Fibroblast of peridontal ligament (primary cell): ENCODE measurements at regions not wholly inside any gene's neighbourhood (a gene's known extent, or its start where the extent isn't known, plus 50 kb on each side); places are given as distances from the start of the nearest gene placed in this dataset.
"Not testable (repeated sequence)": the region's sequence is repeated elsewhere in the genome, so short reads cannot be mapped to it uniquely, and the experiment has no call there.

ENCODE experiments used
- DNase-seq: peaks from one replicate; pipeline ENCODE4 v3.0.0-alpha.2; 2010; ENCODE audit errors: extremely low read depth

DNA sequence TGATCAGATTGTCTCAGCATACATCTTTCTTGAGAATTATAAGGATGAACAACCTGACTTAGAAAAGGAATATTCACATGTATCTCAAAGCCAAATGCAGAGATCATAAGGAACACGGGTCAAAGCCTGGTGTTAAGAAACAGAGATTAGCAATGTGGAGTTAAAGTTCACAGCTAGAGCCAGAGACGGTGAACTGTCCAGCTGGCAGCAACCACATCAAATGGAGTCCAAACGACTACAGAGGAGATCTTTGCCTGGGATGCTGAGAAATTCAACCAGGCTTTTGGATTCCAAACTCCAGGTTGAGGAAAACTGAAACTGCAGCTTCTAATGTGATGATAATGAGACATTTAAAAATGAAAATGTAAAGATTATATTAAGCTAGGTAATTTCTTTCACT is 939.9 kb upstream of the NXPH2 start:
- no peak for DNase-seq

- no peak for DNase-seq
These were observed 924.4 kb upstream of the NXPH2 start for GRCh38 chr2:139704606-139705005.

- DNase-seq: no peak
These were observed 914.1 kb upstream of the NXPH2 start for GRCh38 chr2:139694327-139694726.

GRCh38 chr2:139686205-139686604 is 906.0 kb upstream of the NXPH2 start:
- no peak for DNase-seq

GRCh38 chr2:139685090-139685983 is 905.1 kb upstream of the NXPH2 start:
- no peak for DNase-seq

GRCh38 chr2:139684286-139684860 is 904.2 kb upstream of the NXPH2 start:
- no peak for DNase-seq

DNA sequence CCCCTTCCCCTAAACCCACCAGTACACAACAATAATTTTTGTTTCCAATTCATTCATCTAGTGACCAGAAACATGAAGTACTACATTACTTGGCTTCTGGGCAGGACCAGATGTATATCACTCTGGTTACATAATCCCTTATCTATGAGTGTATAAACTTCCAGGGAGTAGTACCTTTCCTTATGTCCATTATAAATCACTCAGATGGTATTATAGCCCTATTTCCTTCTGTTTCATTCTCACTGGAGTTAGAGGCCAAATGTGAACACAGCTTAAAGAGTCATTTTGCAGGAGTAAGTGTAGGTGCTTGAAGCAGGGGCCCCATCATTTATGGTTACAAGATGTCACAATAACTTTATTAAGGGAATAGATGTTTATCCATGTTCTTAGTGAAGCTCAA is 894.4 kb upstream of the NXPH2 start:
- DNase-seq: no peak

GRCh38 chr2:139673447-139673846 is 893.3 kb upstream of the NXPH2 start:
- DNase-seq: not testable (repeated sequence)

- no peak for DNase-seq
These were observed 889.5 kb upstream of the NXPH2 start for GRCh38 chr2:139669675-139670074.

GRCh38 chr2:139652385-139652784 is 872.2 kb upstream of the NXPH2 start:
- no peak for DNase-seq

GRCh38 chr2:139645617-139646016 is 865.4 kb upstream of the NXPH2 start:
- no peak for DNase-seq

- no peak for DNase-seq
These were observed 862.9 kb upstream of the NXPH2 start for GRCh38 chr2:139643139-139643538.

- no peak for DNase-seq
These were observed 851.8 kb upstream of the NXPH2 start for GRCh38 chr2:139631966-139632365.

- no peak for DNase-seq
These were observed 848.7 kb upstream of the NXPH2 start for GRCh38 chr2:139628931-139629330.

GRCh38 chr2:139626128-139626527 is 845.9 kb upstream of the NXPH2 start:
- no peak for DNase-seq

DNA sequence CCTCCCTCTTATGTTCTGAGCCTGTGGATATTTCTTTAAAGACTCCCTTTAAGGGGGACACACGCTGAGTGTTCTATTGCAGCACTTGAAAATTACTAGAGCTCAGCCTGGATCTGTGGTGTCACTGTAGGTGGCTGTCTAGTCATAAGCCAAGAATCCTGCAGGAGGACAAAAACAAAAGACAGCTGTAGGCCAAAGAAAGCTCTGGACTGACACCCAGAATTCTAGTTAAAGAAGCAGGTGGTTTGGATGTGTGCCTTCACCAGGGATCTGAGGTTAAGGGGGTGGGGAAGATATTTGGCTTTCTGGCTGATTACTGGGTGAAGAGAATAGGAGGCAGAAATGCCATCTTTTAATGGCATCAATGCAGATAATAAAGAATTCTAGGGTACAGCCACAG is 842.5 kb upstream of the NXPH2 start:
- DNase-seq: no peak

- DNase-seq: no peak
These were observed 837.6 kb upstream of the NXPH2 start for GRCh38 chr2:139617747-139618146.

DNA sequence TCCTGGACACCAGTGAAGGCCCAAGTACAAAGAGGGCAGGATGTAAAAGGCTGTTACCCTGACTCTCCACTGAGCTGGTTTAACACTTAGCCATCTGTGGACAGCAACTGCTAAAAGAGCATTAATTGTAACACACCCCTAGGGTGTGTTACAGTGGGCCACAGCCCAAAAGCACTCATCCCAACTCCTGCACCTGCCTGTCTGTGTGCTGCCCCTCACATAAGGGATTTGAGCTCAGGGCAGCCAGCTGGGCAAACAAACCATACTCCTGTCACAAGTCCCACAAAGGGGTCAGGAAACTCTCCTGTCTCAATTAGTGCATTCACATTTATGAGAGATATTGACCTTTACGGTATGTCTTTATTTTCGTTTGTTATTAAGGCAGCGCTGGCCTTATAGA is 833.1 kb upstream of the NXPH2 start:
- DNase-seq: no peak

DNA sequence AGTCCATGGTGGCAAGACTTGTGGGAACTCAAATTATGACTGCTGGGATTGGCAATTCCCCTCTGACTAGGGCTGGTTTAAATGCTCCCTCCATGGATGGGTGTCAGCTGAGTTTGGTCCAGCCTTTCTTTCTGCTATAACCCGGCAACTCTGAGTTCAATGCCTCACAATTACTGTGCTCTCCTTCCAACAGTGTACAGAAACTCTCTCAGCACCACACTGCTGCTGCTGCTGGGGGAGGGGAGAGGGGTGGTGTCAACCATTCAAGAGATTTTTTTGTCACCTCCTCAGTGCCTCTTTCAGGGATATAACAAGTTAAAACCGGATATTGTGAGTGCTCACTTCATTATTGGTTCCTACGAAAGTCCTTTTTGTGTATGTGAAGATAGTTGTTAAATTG is 830.3 kb upstream of the NXPH2 start:
- no peak for DNase-seq

DNA sequence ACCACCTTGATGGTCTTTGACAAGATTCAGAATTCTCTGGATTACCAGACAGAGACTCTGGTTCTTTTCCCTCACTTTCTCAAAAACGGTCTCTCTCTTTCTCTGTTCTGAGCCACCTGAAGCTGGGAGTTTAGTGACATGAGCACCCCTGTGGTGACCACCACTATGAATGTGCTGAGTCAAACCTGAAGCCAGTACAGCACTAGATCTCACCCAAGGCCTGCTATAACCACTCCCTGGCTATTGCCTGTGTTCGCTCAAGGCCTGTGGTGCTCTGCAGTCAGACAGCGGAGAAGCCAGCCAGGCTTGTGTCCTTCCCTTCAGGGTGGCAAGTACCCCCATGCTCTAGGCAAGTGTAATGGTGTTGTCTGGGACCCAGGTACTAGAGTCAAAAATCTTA is 828.9 kb upstream of the NXPH2 start:
- DNase-seq: no peak

GRCh38 chr2:139605668-139606067 is 825.5 kb upstream of the NXPH2 start:
- DNase-seq: no peak

GRCh38 chr2:139600166-139600565 is 820.0 kb upstream of the NXPH2 start:
- no peak for DNase-seq

GRCh38 chr2:139585101-139585500 is 804.9 kb upstream of the NXPH2 start:
- DNase-seq: no peak

DNA sequence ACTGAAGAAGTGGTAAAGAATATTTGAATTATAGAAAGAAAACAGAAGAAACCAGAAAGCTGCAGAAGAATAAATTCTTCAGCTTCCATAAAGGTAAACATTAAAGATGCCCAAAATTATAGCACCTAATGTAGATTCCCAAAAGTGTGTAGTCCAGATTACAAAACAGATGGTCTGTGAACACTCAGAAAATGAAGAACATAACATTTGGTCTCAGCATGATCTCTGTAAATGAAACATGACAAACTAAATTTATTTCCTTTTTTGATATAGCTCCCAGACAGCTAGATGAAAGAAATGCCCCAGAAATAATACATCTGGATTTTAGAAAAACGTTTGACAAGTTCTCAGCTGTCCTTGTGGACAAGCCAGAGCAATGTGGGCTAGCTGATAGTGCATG is 794.2 kb upstream of the NXPH2 start:
- no peak for DNase-seq
